Fibroblast of villous mesenchyme (primary cell): ENCODE measurements at regions not wholly inside any gene's neighbourhood (a gene's known extent, or its start where the extent isn't known, plus 50 kb on each side); places are given as distances from the start of the nearest gene placed in this dataset.

Experiments used
- DNase-seq: peaks from one replicate; pipeline ENCODE4 v3.0.0-alpha.2; 2010; ENCODE audit warnings: low read depth
- H3K4me3 ChIP-seq: 2 replicates; pipeline ENCODE4 v1.5.1; 2011; ENCODE audit warnings: low read depth, mild to moderate bottlenecking, low read length
- CTCF ChIP-seq: IDR thresholded peaks from 2 replicates; pipeline ENCODE4 v1.5.1; 2012; ENCODE audit warnings: low read depth, mild to moderate bottlenecking, low read length; ENCODE audit not compliant: insufficient read depth

- TF ChIP-seq CTCF: no peak
- no peak overlapping the region for H3K4me3 ChIP-seq
- DNase-seq: peak; percentile 52
Measured at GRCh38 chr9:108108280-108108851, 618.8 kb upstream of the KLF4 start.

- DNase-seq: no peak
- no peak for TF ChIP-seq CTCF
- H3K4me3 ChIP-seq: no peak overlapping the region
Measured at GRCh38 chr9:108105885-108106284, 616.3 kb upstream of the KLF4 start.

- TF ChIP-seq CTCF: no peak
- no peak overlapping the region for H3K4me3 ChIP-seq
- DNase-seq: no peak
Measured at GRCh38 chr9:108104991-108105390, 615.4 kb upstream of the KLF4 start.

- DNase-seq: peak; percentile 65
- no peak for TF ChIP-seq CTCF
- H3K4me3 ChIP-seq: no peak overlapping the region
Measured at GRCh38 chr9:108103046-108103693, 613.6 kb upstream of the KLF4 start.

GRCh38 chr9:108101410-108101809 is 611.8 kb upstream of the KLF4 start:
- no peak for TF ChIP-seq CTCF
- no peak overlapping the region for H3K4me3 ChIP-seq
- DNase-seq: no peak

GRCh38 chr9:108100571-108100970 is 611.0 kb upstream of the KLF4 start:
- DNase-seq: peak; percentile 55
- H3K4me3 ChIP-seq: no peak overlapping the region

More at GRCh38 chr9:108100571-108100970, 611.0 kb upstream of the KLF4 start:
- TF ChIP-seq CTCF: no peak
